ENCODE measurements at regions not wholly inside any gene's neighbourhood (a gene's known extent, or its start where the extent isn't known, plus 50 kb on each side); places are given as distances from the start of the nearest gene placed in this dataset.

GRCh38 chr10:125451319-125451718, 231.6 kb downstream of the TEX36 start:
- Histone ChIP-seq H3K4me3 (ENCODE audit: control insufficient read depth in 2 of 3, extremely low read depth in 1 of 3, insufficient read depth in 2 of 3, low read depth in 1 of 3, low read length in 3 of 3) (no peak overlapping the region), H3K4me2 (ENCODE audit: control insufficient read depth, extremely low read depth, insufficient read depth, low read depth, low read length) (no peak overlapping the region), H4K20me1 (ENCODE audit: control insufficient read depth, extremely low read depth, insufficient read depth, low read length) (no peaks in the 10 kb centered on the region), H3K36me3 (ENCODE audit: control insufficient read depth in 2 of 2, extremely low read depth in 1 of 2, insufficient read depth in 2 of 2, low read length in 2 of 2) (no peaks in the 10 kb centered on the region), H3K9me1 (ENCODE audit: control insufficient read depth, extremely low read depth, insufficient read depth, low read length) (no peaks in the 10 kb centered on the region), H3K9me3 (ENCODE audit: control insufficient read depth, low read depth, low read length) (peaks cover 1% of the 10 kb centered on the region), H3K79me2 (ENCODE audit: control insufficient read depth, insufficient read depth, low read length) (no peaks in the 10 kb centered on the region), H3K9ac (ENCODE audit: control insufficient read depth, extremely low read depth, insufficient read depth, low read length) (no peak overlapping the region), H3K4me1 (ENCODE audit: control insufficient read depth, extremely low read depth, insufficient read depth, low read length) (no peaks in the 10 kb centered on the region), H3K27ac (ENCODE audit: control insufficient read depth, insufficient read depth, low read length) (no peak overlapping the region), H3K27me3 (ENCODE audit: control insufficient read depth, extremely low read depth, insufficient read depth, low read length) (peaks cover 6% of the 10 kb centered on the region), H2AFZ (ENCODE audit: control insufficient read depth, low read length) (no peak overlapping the region)
- TF ChIP-seq CTCF (optimal IDR thresholded peaks at IDR 0.05 in 1 of 3, IDR thresholded peaks at IDR 0.05 in 1 of 3, conservative IDR thresholded peaks at IDR 0.05 in 1 of 3; ENCODE audit: extremely low read depth in 1 of 3, insufficient read depth in 2 of 3, low read length in 3 of 3) (no peak), EZH2 (IDR thresholded peaks at IDR 0.05; ENCODE audit: low read length) (no peak)
- DNase-seq (ENCODE audit: low read depth, low spot score), result no peak
- dilution Hi-C loops (cut with MboI; ENCODE audit: extremely low pct_ligation_motif_present, low sequenced_read_pairs), result no loop called here
- no peak for FAIRE-seq

GRCh38 chr10:125450218-125450617, 232.7 kb downstream of the TEX36 start:
- H3K27me3 ChIP-seq (ENCODE audit: control insufficient read depth, extremely low read depth, insufficient read depth, low read length), result peaks cover 6% of the 10 kb centered on the region
- H3K36me3 ChIP-seq (ENCODE audit: control insufficient read depth in 2 of 2, extremely low read depth in 1 of 2, insufficient read depth in 2 of 2, low read length in 2 of 2), result no peaks in the 10 kb centered on the region
- no peaks in the 10 kb centered on the region for H3K9me1 ChIP-seq (ENCODE audit: control insufficient read depth, extremely low read depth, insufficient read depth, low read length)
- no peak overlapping the region for H3K9ac ChIP-seq (ENCODE audit: control insufficient read depth, extremely low read depth, insufficient read depth, low read length)
- H3K4me1 ChIP-seq (ENCODE audit: control insufficient read depth, extremely low read depth, insufficient read depth, low read length), result no peaks in the 10 kb centered on the region
- H3K27ac ChIP-seq (ENCODE audit: control insufficient read depth, insufficient read depth, low read length), result no peak overlapping the region
- no peaks in the 10 kb centered on the region for H3K79me2 ChIP-seq (ENCODE audit: control insufficient read depth, insufficient read depth, low read length)
- peaks cover 1% of the 10 kb centered on the region for H3K9me3 ChIP-seq (ENCODE audit: control insufficient read depth, low read depth, low read length)
- dilution Hi-C loops (cut with MboI; ENCODE audit: extremely low pct_ligation_motif_present, low sequenced_read_pairs), result no loop called here
- no peaks in the 10 kb centered on the region for H4K20me1 ChIP-seq (ENCODE audit: control insufficient read depth, extremely low read depth, insufficient read depth, low read length)
- H3K4me3 ChIP-seq (ENCODE audit: control insufficient read depth in 2 of 3, extremely low read depth in 1 of 3, insufficient read depth in 2 of 3, low read depth in 1 of 3, low read length in 3 of 3), result no peak overlapping the region
- no peak for FAIRE-seq
- no peak overlapping the region for H3K4me2 ChIP-seq (ENCODE audit: control insufficient read depth, extremely low read depth, insufficient read depth, low read depth, low read length)
- no peak for TF ChIP-seq CTCF (optimal IDR thresholded peaks at IDR 0.05 in 1 of 3, IDR thresholded peaks at IDR 0.05 in 1 of 3, conservative IDR thresholded peaks at IDR 0.05 in 1 of 3; ENCODE audit: extremely low read depth in 1 of 3, insufficient read depth in 2 of 3, low read length in 3 of 3)
- no peak for TF ChIP-seq EZH2 (IDR thresholded peaks at IDR 0.05; ENCODE audit: low read length)
- no peak for DNase-seq (ENCODE audit: low read depth, low spot score)
- no peak overlapping the region for H2AFZ ChIP-seq (ENCODE audit: control insufficient read depth, low read length)

Measured in keratinocyte (primary cell).